SK-N-MC (cell line): ENCODE measurements at regions not wholly inside any gene's neighbourhood (a gene's known extent, or its start where the extent isn't known, plus 50 kb on each side); places are given as distances from the start of the nearest gene placed in this dataset.
"Not testable (repeated sequence)": the region's sequence is repeated elsewhere in the genome, so short reads cannot be mapped to it uniquely, and the experiment has no call there.

Experiments
- EZH2 ChIP-seq: fragments of 200-600 bp; sonication (generic); IDR thresholded peaks from one replicate; pipeline ENCODE4 v1.6.1; 2017; ENCODE audit warnings: antibody characterized with exemption
- FOXP2 ChIP-seq: optimal IDR thresholded peaks from 2 replicates; pipeline ENCODE3; 2011; ENCODE audit warnings: mild to moderate bottlenecking, moderate library complexity; ENCODE audit not compliant: insufficient read depth; ENCODE audit errors: extremely low read length, control extremely low read depth
- POLR2AphosphoS5 ChIP-seq: IDR thresholded peaks from 2 replicates; pipeline ENCODE4 v1.6.1; 2012; ENCODE audit warnings: mild to moderate bottlenecking, low read depth, low read length, borderline replicate concordance

DNA sequence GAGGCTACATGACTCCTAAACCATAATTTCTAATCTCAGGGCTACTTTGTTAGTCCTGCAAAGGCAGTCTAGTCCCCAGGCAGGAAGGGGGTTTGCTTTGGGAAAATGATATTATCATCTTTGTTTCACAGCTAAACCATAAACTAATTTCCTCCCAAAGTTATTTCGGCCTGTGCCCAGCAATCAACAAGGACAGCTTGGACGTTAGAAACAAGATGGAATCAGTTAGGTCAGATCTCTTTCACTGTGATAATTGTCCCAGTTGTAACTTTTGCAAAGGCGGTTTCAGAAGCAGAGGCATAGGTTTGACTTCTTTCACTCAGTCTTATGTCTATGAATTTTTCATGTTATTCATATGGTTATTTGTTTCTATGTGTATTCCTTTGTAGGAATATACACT is 119.1 kb downstream of the PPIAL4G start:
- not testable (repeated sequence) for TF ChIP-seq EZH2, POLR2AphosphoS5, FOXP2
